A673 (cell line): ENCODE measurements at regions not wholly inside any gene's neighbourhood (a gene's known extent, or its start where the extent isn't known, plus 50 kb on each side); places are given as distances from the start of the nearest gene placed in this dataset.

Experiments
- BruUV-seq: library from RNA; stranded (reverse); fragments of 400-500 nt; replicated peaks from 2 replicates; lab custom pipeline; 2021; lab: Mats Ljungman, UMichigan
- CTCF ChIA-PET: fragments of 300-600 bp; sonication (Branson Sonifier 250); formaldehyde crosslinking; loops from one replicate; lab custom pipeline; 2022; ENCODE audit warnings: antibody characterized with exemption; lab: Charles Lee
- POLR2A ChIA-PET: fragments of 300-600 bp; sonication (Branson Sonifier 250); formaldehyde crosslinking; loops from one replicate; lab custom pipeline; 2022; ENCODE audit warnings: antibody characterized with exemption; ENCODE audit not compliant: low non-redundant PET; lab: Charles Lee
- DNase-seq: peaks from one replicate; pipeline ENCODE4 v3.0.0-alpha.2; 2015; ENCODE audit warnings: low spot score
- H3K27ac ChIP-seq: fragments of 200-600 bp; sonication (generic); 2 replicates; pipeline ENCODE4 v1.5.1; 2016; ENCODE audit warnings: mixed run types, low read depth, mild to moderate bottlenecking, mixed read lengths, antibody characterized with exemption, low read length; ENCODE audit not compliant: poor library complexity, severe bottlenecking
- H3K27me3 ChIP-seq: fragments of 200-600 bp; sonication (generic); replicated peaks from 2 replicates; pipeline ENCODE4 v1.6.1; 2017; ENCODE audit warnings: mixed run types, low read depth, mild to moderate bottlenecking, mixed read lengths, antibody characterized with exemption, low read length; ENCODE audit not compliant: insufficient read depth, poor library complexity
- H3K36me3 ChIP-seq: fragments of 200-600 bp; sonication (generic); 2 replicates; pipeline ENCODE4 v1.6.1; 2016; ENCODE audit warnings: mixed run types, mild to moderate bottlenecking, mixed read lengths, antibody characterized with exemption, low read length; ENCODE audit not compliant: insufficient read depth, poor library complexity, severe bottlenecking
- H3K4me1 ChIP-seq: fragments of 200-600 bp; sonication (generic); 2 replicates; pipeline ENCODE4 v1.6.1; 2017; ENCODE audit warnings: mixed run types, mild to moderate bottlenecking, mixed read lengths, antibody characterized with exemption, low read length; ENCODE audit not compliant: insufficient read depth, poor library complexity, severe bottlenecking
- H3K4me3 ChIP-seq: fragments of 200-600 bp; sonication (generic); 2 replicates; pipeline ENCODE4 v1.5.1; 2016; ENCODE audit warnings: low read depth, mixed run types, mild to moderate bottlenecking, mixed read lengths, low read length; ENCODE audit not compliant: poor library complexity, severe bottlenecking
- H3K9me3 ChIP-seq: fragments of 200-600 bp; sonication (generic); 2 replicates; pipeline ENCODE4 v1.6.1; 2016; ENCODE audit warnings: mixed run types, low read depth, mild to moderate bottlenecking, mixed read lengths, antibody characterized with exemption, low read length; ENCODE audit not compliant: poor library complexity, severe bottlenecking
- CTCF ChIP-seq: fragments of 300-800, 200-600 bp; sonication (generic); conservative IDR thresholded peaks from 2 replicates; pipeline ENCODE4 v1.5.1; 2017; ENCODE audit warnings: low read depth, mild to moderate bottlenecking, antibody characterized with exemption, low read length, moderate library complexity, mixed read lengths
- EZH2 ChIP-seq: fragments of 200-600 bp; sonication (generic); IDR thresholded peaks from 2 replicates; pipeline ENCODE4 v1.6.1; 2017; ENCODE audit warnings: borderline replicate concordance, low read depth, mild to moderate bottlenecking, mixed read lengths, antibody characterized with exemption, low read length; ENCODE audit not compliant: poor library complexity, severe bottlenecking
- intact Hi-C: fragments of 100-400 bp; cut with micrococcal nuclease; formaldehyde crosslinking; loops from one replicate; pipeline ENCODE4 v1.10.0; 2022; ENCODE audit not compliant: unreplicated experiment

GRCh38 chrX:39805825-39806224, 291.9 kb downstream of the BCOR start:
- DNase-seq = no peak
- intact Hi-C loops = no loop called here
- Histone ChIP-seq H3K36me3 (no peaks in the 10 kb centered on the region), H3K4me3 (no peak overlapping the region), H3K4me1 (no peaks in the 10 kb centered on the region), H3K27me3 (no peaks in the 10 kb centered on the region), H3K27ac (no peak overlapping the region), H3K9me3 (no peaks in the 10 kb centered on the region)
- CTCF ChIA-PET = no interaction called here
- POLR2A ChIA-PET = no interaction called here
- BruUV-seq = no TSS peak
- TF ChIP-seq CTCF (no peak), EZH2 (no peak)

- Histone ChIP-seq H3K4me1 (no peaks in the 10 kb centered on the region), H3K4me3 (no peak overlapping the region), H3K27ac (no peak overlapping the region), H3K27me3 (no peaks in the 10 kb centered on the region), H3K9me3 (no peaks in the 10 kb centered on the region), H3K36me3 (no peaks in the 10 kb centered on the region)
- POLR2A ChIA-PET = interaction anchor here (0.7 kb wide), 1 partner anchor 312 kb away, joined by 3 read pairs; no protein-coding TSS in a partner anchor
- DNase-seq = no peak
- no peak for TF ChIP-seq EZH2
- BruUV-seq = no TSS peak
- CTCF ChIA-PET = no interaction called here
- intact Hi-C loops = no loop called here
These were observed 289.3 kb downstream of the BCOR start for GRCh38 chrX:39808471-39808917.

GRCh38 chrX:39809331-39809730, 288.4 kb downstream of the BCOR start:
- no peak overlapping the region for H3K4me3 ChIP-seq
- intact Hi-C loops = no loop called here
- DNase-seq = no peak
- BruUV-seq = no TSS peak
- H3K9me3 ChIP-seq = no peaks in the 10 kb centered on the region
- no peaks in the 10 kb centered on the region for H3K36me3 ChIP-seq
- ChIA-PET POLR2A (no interaction called here), CTCF (no interaction called here)
- TF ChIP-seq CTCF (no peak), EZH2 (no peak)
- H3K4me1 ChIP-seq = no peaks in the 10 kb centered on the region
- H3K27me3 ChIP-seq = no peaks in the 10 kb centered on the region
- H3K27ac ChIP-seq = no peak overlapping the region

- TF ChIP-seq CTCF (no peak), EZH2 (no peak)
- BruUV-seq = no TSS peak
- intact Hi-C loops = loop anchor here (10.0 kb wide), 2 partner anchors 364 to 454 kb away; no protein-coding TSS in a partner anchor
- ChIA-PET POLR2A (no interaction called here), CTCF (no interaction called here)
- Histone ChIP-seq H3K9me3 (no peaks in the 10 kb centered on the region), H3K36me3 (no peaks in the 10 kb centered on the region), H3K27me3 (no peaks in the 10 kb centered on the region), H3K4me1 (peaks cover 2% of the 10 kb centered on the region), H3K27ac (no peak overlapping the region), H3K4me3 (no peak overlapping the region)
- no peak for DNase-seq
These were observed 286.9 kb downstream of the BCOR start for GRCh38 chrX:39810901-39811300.
